Stimulated activated CD4-positive, alpha-beta T cell treated with anti-CD3 and anti-CD28 coated beads, Interleukin-1b, Interleukin-23, amount 100 ng/mL, for 4 hours (primary cell): ENCODE measurements at regions not wholly inside any gene's neighbourhood (a gene's known extent, or its start where the extent isn't known, plus 50 kb on each side); places are given as distances from the start of the nearest gene placed in this dataset.

Experiments used
- DNase-seq, 2 donors: peaks; one replicate each; pipeline ENCODE4 v3.0.0-alpha.2; 2020; ENCODE audit warnings: low read depth in 2 of 2

DNA sequence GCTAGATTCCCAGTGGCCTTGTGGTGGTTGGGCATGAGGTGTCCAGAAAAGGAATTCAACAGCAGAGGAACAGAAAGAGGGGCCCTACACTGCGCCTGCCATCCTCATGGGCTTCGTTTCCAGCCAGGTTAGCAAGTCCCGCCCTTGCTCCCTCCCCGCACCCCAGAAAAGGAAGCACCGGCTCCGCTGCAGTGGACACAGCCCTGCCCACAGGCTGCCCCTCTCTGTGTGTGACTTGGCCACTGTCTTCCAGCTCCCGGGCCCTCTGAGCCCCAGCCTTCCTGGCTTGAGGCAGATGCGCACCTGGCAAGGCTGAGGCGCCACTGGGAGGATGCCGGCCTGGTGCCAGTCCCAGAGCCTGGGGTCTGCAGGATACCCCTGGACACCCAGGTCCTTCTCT is 305.0 kb upstream of the IRX4 start:
- DNase-seq: no peak

DNA sequence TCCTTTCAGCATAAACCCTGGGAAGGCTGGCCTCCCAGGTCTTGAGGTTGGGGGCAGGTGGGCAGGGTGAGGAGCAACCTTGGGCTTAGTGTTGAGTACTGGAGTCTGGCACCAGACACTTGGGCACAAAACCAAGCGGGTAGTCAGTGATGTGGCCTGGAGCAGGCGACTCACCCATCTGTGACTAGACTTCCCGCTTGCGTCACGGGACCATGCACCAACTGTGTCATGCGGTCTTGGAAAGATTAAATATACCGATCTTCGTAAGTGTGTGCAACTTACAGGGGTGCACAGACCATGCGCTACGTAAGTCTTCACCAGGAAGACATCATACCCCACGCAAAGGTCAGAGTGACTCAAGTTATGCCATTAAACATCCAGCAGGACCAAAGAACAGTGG is 304.4 kb upstream of the IRX4 start:
- no peak for DNase-seq

DNA sequence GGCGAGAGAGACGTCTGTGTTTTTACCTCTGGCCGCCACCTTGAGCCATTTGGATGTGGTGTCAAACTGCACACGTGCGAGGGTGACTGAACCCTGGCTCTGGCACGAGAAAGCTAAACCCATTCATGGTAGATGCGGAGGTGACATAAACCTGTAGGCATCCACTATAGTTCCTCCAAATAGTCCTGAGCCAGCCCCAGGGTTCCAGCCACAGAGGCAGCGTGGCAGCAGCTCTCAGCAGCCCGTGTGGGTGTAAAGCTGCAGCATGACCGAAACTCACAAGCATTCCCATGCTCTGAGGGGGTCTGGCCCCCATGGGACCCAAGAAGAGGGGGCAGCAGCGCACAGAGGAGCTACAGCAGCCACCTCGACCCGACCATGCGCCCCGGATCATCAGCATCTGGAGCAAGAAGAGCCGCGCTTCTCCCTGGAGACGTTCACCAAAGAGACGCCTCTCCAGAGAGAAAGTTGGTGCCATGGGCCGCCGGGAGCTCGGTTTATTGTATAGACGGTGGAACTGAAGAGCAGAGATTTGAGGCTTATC is 303.8 kb upstream of the IRX4 start:
- no peak for DNase-seq

DNA sequence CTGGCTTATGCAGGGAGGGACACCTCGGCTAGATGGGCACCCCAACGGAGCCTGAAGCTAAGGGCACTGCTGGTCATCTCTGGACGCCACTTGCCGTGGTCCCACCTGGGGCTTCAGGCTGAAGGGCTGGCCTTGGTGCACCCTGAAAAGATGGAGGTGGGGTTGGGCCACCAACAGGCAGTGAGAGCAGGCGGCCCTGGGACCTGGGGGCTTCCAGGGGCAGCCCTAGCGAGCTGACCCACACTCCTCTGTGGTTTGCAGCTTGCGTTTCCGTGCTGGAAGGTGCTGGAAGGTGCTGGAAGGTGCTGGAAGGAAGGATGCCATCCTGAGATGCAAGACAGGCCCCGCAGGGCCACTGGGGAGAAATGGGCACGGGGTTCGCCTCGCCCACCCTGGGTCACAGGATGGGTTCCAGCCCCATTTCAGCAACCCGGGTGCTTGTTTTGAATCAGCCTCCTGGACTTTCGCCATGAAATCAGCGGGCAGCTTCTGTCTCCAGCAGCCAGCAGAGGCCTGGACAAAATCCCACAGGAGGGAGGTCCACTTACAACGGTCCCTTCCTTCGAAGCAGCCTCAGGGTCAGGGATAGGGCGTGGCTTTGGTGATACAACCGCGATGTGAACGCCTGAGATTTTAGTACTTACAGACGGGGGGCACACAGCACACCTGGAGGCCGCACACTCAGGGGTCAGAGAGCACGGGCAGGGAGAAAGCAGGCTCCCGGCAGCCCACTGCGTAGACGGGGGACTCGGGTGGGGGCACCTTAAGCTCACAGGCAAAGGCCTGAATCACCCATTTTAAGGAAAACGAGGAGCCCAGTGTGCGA is 303.1 kb upstream of the IRX4 start:
- no peak for DNase-seq

DNA sequence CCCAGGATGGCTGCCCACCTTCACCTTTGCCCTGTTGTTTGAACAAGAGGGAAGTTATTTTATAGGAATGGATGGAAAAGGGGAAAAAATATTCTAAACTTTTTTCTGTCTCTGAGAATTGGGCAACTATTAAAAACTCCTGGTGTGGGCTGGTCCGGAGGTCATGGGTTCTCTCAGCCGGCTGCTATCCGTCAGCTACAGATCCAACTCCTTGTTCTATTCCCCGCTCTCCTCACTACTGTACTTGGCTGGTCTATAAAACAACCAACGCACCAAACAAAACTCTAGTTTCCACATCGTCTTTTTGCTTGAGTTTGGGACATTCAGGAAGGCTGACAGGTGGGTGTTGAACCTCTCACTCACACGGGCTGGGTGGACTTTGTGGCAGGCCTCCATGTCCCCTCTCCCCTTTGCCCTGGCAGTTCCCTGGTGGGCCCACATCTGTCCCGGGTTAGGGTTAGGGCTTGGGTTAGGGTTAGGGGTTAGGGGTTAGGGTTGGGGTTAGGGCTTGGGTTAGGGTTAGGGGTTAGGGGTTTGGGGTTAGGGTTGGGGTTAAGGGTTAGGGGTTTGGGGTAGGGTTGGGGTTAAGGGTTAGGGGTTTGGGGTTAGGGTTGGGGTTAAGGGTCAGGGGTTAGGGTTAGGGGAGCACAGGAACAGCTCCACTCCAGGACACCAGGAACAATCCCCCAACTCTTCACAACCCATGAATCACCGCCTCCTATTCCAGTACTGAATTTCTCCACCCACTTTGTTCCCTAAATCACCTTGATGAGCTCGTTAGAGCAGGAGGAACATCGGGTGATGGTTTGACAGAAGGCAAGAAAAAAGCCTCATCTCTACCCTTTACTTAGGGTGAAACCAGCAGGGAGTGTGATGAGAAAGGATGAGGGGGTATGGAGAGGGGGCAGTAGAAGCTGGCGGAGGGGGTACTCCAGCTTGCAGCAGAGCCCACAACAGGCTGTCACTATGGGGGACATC is 302.1 kb upstream of the IRX4 start:
- no peak for DNase-seq

DNA sequence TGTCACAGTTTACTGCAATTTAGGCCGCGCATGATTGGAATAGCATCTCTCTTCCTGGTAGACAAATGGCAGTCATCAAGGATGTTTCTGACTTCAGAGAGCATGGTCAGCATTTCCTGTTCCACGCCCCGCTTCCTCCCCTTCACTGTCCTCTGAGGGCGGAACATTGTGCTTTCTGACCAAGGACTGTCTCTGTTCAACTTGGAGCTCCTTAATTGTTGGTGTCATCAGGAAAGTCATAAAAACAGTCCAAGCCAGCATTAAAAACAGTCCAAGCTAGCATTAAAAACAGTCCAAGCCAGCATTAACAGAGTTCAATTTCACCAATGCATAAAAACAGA is 301.3 kb upstream of the IRX4 start:
- no peak for DNase-seq

DNA sequence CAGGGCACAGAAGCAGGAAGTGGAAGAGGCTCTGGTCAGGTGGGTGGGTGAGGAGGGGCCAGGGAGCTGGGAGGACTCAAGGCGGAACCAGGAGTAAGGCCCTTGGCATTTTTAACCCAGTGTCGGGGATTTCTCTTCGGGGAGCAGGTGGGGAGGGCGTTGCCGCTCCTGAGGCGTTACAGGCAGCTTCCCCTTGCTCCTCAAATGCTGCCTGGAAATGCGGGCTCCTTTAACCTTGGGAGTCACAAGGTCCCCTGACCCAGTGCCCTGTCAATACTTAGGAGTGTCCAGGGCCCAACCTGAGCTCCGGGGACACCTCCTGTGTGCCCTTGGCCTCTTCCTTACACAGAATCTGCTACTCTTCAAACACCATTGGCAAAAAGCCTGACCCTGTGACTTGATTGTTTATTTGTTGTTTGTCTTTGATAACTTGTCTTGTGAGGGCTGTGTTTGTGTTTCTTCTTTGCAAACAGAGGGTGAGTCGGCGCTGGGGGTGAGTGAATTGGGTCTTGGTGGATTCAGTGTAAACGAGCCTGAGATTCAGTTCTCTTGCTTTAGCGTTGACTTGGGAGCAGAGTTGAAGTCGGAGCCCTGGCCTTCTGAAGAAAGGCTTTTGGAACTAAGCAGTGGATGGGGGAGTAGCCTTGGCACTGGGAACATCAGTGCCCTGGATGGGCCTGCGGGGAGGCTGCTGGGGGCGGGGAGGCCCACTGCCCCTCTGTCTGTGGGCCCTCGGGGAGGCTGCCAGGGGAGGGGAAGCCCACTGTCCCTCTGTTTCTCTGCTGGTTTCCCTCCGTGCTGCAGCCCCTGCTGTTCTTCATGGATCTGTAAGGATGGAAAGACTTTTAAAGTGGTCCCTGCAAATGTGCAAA is 300.7 kb upstream of the IRX4 start:
- no peak for DNase-seq

DNA sequence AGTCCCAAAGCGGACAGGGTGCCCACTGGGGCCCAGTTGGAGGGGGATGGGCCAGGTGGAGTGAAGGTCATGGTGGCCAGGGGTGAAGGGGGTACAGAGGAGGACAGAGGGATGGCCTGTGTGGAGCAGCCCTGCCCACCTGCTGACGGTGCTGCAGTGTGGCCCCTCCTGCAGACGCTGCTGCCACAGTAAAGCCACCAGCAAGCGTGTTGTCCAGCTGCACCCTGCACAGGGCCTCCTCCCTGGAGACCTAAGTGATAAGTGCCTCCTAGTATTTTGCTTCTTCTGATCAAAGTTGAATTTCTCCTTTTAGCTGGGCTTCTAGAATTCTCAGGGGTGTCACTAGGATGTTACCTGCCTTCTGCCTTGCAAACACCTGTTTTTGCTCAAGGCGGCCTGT is 299.3 kb upstream of the IRX4 start:
- no peak for DNase-seq

DNA sequence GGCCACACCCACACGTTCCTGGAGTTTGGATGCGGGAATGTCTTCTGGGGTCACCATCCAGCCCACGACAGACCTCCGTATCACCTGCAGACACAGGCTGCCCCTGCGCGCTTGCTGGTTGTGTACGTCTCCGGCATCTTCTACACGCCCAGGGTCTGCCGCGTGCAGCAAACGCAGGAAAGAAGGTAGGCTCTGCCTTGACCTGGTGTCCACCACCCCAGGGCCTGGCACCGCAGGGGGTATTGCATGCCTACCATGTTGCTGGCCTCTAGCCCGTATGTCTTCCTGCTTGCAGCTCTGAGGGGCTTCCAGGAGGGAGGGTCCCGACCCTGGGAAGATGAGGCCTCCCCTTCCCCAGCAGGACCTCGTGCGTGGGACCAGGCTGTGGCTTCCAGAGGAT is 298.8 kb upstream of the IRX4 start:
- no peak for DNase-seq

DNA sequence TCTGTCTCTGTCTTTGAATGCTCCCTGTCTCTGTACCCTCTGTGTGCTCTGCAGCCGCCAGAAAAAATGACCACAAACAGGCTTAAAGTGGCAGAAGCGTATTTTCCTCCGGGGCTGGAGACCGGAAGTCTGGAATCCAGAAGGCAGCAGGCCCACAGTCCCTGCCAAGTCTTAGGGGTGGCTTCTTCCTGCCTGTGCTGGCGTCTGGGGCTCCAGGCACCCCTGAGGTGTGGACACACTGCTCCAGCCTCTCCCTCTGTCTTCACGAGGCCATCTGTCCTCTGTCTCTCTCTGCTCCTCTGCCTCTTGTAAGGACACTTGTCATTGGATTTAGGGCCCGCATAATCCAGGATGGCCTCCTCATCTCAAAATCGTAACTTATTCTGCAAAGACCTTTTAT is 298.4 kb upstream of the IRX4 start:
- no peak for DNase-seq

DNA sequence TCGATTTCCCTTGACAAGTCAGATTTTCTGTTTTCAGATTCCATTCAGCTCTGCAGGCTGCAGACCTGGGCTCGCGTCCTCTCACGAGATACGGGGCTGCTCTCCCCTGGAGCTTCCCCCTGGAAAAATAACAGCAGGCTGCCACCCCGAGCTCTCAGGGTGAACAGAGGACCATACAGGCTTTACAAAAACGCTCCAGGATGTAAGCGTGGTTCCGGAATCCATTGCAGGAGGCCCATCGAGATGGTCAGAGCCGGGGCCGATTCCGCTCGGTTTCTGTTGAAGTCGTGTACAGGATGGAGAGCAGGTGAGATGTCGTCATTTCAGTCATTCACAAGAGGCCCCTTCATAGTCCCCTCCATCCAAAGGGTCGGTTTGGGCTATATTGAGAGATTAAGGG is 297.7 kb upstream of the IRX4 start:
- DNase-seq: no peak

DNA sequence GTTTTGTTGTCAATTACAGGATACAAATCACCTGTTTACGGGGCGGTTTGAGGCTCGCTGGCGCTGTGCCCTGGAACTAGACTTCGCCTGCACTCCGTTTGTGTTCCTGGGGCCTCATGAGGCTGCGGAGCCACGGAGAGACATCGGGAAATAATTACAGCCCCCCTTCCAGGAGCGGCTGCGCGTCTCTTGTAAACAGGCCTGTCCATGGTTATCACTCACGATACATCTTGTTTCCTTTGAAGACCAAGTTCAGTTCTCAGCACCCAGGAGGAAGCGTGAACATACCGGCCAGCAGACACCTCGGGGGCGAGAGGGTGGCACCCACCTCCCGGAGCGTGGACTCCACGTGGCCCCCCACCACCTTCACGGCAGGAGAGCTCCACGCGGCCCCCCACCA is 297.1 kb upstream of the IRX4 start:
- DNase-seq: no peak

DNA sequence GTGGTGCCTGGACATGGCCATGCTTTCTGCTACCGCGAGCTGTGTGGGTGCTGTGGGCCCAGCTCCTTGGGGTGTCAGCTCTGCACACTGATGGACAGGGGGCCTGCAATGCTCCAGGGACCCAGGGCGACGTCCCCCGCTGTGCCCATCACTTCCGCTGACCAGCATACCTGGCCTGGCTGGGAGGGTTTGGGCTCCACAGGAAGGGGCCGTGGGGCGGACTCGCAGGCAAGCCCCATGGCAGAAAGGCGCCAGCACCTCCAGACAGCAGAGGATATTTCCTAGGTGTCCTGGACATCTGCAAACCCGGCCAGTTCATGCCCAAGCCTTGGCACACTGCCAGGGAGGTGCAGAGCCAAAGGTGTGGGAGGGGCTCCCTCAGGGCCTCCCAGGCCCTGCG is 295.8 kb upstream of the IRX4 start:
- DNase-seq: no peak

DNA sequence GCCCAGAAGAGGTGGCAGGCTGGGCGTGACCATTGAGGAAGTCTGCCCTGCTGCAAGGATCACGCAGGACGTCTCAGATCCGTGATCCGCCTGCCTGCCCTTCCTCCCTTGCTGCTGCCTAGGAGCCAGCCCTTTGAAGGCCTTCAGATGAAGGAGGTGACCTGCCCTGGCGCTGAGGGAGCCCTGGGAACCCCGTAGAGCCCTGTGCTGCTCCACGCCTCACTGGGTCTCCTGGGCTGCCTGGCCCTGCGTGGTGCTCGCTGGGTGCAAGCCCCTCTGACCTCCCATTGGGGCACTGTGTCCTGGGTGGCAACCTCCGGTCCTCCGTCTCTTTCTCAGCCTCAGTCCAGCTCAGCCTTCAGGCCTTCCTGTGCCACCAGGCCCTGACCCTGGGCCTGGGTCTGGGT is 295.3 kb upstream of the IRX4 start:
- DNase-seq: no peak

DNA sequence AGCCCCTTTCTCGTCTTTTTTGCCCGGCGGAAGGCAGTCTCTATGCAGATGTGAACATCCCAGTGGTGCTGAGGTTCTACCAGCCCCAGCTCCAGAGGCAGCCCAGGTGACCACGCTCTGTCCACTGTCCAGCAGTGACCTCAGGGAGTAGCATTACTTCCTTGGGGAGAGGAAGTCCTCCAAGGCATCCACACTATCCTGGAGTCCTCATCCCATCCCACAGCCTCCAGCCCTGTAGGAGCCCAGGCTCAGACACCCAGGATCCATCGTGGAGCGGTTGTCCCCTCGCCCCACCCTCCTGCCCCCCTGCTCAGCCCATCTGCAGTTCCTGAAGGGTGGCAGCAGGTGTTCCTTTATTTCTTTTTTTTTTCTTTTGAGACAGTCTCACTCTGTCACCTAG is 294.5 kb upstream of the IRX4 start:
- no peak for DNase-seq

DNA sequence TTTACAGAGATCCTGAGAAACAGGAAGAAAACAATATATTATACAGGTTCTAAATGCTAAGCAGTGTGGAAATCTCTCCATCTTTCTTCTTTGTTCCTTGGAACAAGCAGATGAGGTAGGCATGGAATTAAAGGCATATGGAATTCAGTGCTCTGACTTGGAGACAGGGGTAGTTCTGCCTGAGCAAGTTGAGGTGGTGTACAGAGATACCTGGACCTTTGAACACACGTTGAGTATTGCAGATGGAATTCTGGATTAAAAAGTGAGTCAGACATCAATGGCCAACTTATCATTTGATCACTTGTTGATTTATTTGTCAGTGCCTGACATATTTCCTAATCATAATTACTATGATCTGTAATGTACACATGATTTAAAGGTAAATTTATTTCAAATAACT is 293.9 kb upstream of the IRX4 start:
- no peak for DNase-seq

DNA sequence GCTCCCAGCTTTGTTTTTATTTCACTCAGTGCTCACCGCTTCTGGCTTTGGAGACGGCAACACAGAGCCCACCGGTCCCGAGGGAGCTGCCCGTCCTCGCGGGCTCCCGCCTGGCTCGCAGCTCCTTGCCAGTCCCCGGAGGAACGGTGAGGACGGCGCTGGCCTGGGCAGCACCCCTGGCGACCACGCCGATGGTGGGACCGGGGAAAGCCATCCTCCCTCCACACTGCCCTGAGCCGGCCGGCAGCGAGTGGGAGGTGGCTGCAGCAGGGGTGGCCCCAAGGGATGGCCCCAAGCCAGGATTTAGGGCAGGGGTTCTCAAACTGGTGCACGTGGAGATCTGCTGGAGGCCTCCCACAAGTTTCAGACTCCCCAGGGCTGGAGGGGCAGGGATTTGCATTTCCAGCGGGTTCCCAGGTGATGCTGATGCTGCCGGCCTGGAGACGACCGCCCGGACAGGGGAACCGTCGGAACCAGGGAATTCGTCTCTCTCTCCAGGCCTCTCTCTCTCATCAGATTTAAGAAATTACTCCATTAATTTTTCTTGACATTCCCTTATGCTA is 293.2 kb upstream of the IRX4 start:
- peak in 1 of 2 donors; percentile 0 for DNase-seq

DNA sequence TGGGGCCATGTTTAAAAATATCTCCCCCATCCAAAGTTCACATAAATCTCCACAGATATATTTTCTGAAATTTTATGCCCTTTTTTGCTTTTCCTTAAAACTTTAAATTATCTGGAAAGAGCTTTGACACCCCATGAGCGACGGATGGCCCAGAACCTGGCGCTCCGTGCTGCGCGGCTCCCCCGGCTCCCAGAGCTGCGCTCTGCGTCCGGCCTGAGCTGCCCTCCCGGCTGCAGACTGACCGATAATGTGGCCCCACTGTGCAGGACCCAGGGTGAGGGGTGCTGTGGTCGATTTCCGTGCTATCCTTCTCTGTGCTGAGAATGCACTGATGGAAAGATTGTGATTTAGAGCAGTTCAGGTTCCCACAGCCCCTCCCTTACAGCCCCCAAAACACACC is 292.3 kb upstream of the IRX4 start:
- no peak for DNase-seq

DNA sequence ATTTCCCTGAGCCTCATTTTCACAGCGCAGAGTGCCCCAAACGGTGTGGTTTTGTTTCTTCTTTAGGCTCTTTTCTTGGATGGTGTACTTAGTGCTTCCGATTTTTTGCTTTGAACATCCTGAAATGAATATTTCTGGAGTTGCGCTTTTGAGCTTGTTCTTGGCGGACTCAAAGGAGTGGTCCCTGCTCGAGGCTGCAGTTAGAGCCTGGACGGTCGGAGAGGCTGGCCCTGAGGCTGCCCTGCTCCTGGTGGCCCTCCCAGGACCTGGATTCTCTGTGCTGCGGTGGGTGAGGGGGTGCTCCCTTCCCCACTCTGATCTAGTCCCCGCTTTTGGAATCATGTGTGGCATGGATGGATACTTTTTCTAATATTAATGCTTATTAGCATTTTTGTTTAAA is 291.8 kb upstream of the IRX4 start:
- no peak for DNase-seq

DNA sequence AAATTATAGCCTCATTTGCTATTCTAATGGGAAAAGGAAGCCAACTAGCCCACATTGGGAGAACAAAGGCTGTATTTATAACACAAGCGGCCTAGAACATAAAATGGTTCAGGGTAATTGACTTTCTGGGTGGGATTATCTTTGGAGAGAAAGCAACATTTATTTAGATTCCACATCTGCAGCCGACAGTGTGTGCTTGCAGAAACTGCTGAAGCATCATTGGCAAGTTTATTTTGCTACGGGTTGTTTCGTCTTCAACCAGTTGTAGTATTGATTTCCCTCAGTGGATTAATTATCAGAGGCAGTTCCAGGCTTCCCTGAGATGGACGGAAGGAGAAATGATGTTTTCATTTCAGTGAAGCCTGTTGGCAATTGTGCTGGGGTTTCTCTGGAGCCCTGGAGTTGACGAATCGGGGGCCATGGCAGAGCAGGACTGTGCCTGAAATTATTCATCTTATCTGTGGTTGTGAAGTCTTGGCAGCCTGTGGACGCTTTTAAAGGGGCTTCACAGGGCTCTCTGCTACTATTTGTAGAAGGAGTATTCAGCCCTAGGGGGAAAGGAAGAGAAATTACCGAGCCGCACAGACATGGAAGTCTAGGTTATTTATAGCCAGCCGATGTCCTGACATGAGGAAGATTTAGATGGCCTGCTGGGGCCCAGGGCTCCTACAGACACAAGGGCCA is 290.6 kb upstream of the IRX4 start:
- no peak for DNase-seq

DNA sequence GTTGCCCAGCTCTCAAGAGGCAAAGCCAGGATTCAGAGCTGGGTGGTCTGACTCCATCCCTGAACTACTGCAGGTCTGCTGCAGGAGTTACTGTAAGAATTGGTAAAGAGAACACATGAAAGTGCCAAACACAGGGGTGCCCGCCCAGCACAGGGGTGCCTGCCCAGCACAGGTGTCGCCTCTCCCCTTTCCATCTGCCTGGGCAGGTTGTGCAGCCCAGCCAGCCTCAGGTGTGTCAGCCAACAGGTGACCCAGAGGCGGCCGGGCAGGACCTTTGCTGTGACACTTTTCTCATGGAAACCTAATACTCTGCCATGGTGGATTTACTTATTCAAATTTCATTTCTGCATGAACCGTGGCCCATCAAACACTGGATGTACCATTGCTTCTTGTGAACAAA is 289.7 kb upstream of the IRX4 start:
- no peak for DNase-seq
